ENCODE measurements at regions not wholly inside any gene's neighbourhood (a gene's known extent, or its start where the extent isn't known, plus 50 kb on each side); places are given as distances from the start of the nearest gene placed in this dataset.

DNA sequence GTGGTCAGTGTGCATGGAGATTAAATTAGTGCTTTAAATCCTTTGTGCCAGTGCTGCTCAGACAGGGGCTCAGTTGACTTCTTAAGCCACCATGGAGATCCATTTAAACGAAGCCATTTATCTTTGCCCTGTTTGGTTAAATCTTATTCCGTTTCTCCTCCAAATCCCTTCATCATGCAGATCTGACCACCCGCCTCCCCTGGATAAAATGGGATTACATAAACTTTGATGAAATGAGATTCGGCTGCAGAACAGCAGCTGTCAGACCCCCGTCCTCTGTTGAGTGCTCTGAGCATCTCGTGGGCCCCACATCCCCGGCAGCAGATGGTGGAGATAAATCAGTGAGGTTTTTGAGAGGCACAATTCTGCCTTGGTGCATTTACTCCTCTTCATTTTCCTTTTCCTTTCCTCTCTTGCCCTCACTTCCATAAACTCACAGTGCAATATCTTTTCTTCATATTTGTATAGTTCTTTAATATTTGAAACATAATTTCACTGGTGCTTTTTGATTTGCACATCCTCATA, 84.4 kb upstream of the TWIST2 start:
- no peak for TF ChIP-seq POLR2AphosphoS5 (IDR thresholded peaks at IDR 0.05)
- TF ChIP-seq, protein P1, sequence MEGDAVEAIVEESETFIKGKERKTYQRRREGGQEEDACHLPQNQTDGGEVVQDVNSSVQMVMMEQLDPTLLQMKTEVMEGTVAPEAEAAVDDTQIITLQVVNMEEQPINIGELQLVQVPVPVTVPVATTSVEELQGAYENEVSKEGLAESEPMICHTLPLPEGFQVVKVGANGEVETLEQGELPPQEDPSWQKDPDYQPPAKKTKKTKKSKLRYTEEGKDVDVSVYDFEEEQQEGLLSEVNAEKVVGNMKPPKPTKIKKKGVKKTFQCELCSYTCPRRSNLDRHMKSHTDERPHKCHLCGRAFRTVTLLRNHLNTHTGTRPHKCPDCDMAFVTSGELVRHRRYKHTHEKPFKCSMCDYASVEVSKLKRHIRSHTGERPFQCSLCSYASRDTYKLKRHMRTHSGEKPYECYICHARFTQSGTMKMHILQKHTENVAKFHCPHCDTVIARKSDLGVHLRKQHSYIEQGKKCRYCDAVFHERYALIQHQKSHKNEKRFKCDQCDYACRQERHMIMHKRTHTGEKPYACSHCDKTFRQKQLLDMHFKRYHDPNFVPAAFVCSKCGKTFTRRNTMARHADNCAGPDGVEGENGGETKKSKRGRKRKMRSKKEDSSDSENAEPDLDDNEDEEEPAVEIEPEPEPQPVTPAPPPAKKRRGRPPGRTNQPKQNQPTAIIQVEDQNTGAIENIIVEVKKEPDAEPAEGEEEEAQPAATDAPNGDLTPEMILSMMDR (IDR thresholded peaks at IDR 0.05), result no peak
- TF ChIP-seq POLR2A (IDR thresholded peaks at IDR 0.05), result no peak
- TF ChIP-seq EP300 (IDR thresholded peaks at IDR 0.05), result no peak

All from suprapubic skin (tissue), 4 donors.